BLaER1 treated with 17β-estradiol and CSF1 and Interleukin-3, amounts not matched to agents 10 nM and 100 nM (cell line): ENCODE measurements at regions not wholly inside any gene's neighbourhood (a gene's known extent, or its start where the extent isn't known, plus 50 kb on each side); places are given as distances from the start of the nearest gene placed in this dataset.

Experiments
- H3K27ac ChIP-seq, 11 experiments: shearing (Covaris generic); formaldehyde crosslinking; 2 replicates each; pipeline ENCODE4 v1.8.1; 2022
- H3K27me3 ChIP-seq, 11 experiments: shearing (Covaris generic); formaldehyde crosslinking; 2 replicates each; pipeline ENCODE4 v1.8.1; 2022
- H3K36me3 ChIP-seq, 11 experiments: shearing (Covaris generic); formaldehyde crosslinking; 2 replicates each; pipeline ENCODE4 v1.8.1; 2022
- H3K4me1 ChIP-seq, 10 experiments: shearing (Covaris generic); formaldehyde crosslinking; 2 replicates each; pipeline ENCODE4 v1.8.1; 2022
- H3K4me2 ChIP-seq, 11 experiments: shearing (Covaris generic); formaldehyde crosslinking; 2 replicates each; pipeline ENCODE4 v1.8.1; 2022
- H3K4me3 ChIP-seq, 10 experiments: shearing (Covaris generic); formaldehyde crosslinking; 2 replicates each; pipeline ENCODE4 v1.8.1; 2022
- H3K9ac ChIP-seq, 11 experiments: shearing (Covaris generic); formaldehyde crosslinking; 2 replicates each; pipeline ENCODE4 v1.8.1; 2022
- H3K9me3 ChIP-seq, 11 experiments: shearing (Covaris generic); formaldehyde crosslinking; replicated peaks in 1 of 11; 2 replicates each; pipeline ENCODE4 v1.8.1; 2022
- H4K20me1 ChIP-seq, 11 experiments: shearing (Covaris generic); formaldehyde crosslinking; 2 replicates each; pipeline ENCODE4 v1.8.1; 2022
- Cebpa-rat ChIP-seq, 11 experiments: shearing (Covaris generic); IDR thresholded peaks; 2 replicates each; pipeline ENCODE4 v1.8.1; 2022

DNA sequence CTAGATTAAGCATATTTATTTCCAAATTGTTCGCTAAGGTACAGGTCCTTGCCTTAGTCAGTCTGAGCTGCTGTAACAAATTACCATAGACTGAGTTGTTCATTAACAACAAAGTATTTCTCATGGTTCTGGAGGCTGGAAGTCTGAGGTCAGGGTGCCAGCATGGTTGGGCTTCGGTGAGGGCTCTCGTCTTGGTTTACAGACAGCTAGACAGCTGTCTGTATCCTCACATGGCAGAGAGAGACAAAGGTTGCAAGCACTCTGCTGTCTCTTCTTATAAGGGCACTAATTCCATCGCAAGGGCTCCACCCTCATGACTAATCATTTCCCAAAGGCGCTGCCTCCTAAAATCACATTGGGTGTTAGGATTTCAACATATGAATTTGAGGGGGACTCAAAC is 115.3 kb upstream of the GMDS start:
- Histone ChIP-seq H3K9me3 (peaks cover 0 to 11% (median 0%) of the 10 kb centered on the region in 11 experiments; a peak in 5 of 22 replicates), H3K36me3 (peaks cover 0 to 13% (median 0%) of the 10 kb centered on the region in 11 experiments; a peak in 5 of 22 replicates), H3K27me3 (no peaks in the 10 kb centered on the region), H4K20me1 (no peaks in the 10 kb centered on the region), H3K9ac (no peak overlapping the region), H3K4me2 (no peak overlapping the region), H3K4me3 (no peak overlapping the region), H3K4me1 (peaks cover 0 to 16% (median 9%) of the 10 kb centered on the region in 10 experiments; a peak in 12 of 20 replicates), H3K27ac (no peak overlapping the region)
- no peak for TF ChIP-seq Cebpa-rat (IDR thresholded peaks at IDR 0.05)

DNA sequence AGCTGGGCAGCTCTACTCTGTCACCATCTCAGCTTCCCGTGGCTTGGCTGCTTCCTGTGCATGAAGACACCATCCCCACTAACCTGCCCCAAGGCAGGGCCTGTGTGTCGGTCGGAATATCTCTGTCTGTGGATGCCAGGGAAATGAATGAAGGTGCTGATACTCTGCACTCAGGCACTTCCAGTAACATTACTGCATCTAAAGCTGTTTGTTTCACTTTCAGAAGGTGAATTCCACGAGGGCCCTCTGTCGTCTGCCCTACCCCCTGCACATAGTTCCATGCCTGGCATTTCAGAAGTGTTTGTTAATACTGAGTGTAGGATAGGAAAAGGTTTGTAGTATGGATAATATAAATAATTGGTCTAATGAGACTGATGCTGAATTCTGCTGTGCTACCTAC is 114.7 kb upstream of the GMDS start:
- TF ChIP-seq Cebpa-rat (IDR thresholded peaks at IDR 0.05), result no peak

DNA sequence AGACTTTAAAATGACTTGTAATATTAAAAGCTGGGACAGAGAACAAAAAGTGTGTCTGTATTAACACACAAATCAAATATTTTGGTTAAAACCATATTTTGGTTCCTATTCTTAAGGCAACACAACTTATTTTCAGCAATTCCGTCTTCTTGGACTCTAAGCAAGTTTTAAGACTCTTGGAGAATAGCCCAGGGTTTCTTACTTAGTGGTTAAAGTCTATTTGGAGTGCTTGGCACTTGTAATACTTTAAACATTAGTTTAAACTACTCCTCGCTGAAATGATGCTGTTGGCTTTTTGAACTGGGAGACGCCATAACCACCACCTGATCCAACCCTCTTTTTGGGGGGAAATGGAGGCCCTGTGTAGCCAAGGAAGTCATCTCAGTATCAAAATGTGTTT is 109.7 kb upstream of the GMDS start:
- TF ChIP-seq Cebpa-rat (IDR thresholded peaks at IDR 0.05), result no peak

More for the DNA sequence above, 114.7 kb upstream of the GMDS start:
- no peak overlapping the region for H3K9ac ChIP-seq
- H3K27me3 ChIP-seq, result no peaks in the 10 kb centered on the region
- peaks cover 0 to 13% (median 0%) of the 10 kb centered on the region in 11 experiments; a peak in 5 of 22 replicates for H3K36me3 ChIP-seq
- H3K27ac ChIP-seq, result no peak overlapping the region
- no peaks in the 10 kb centered on the region for H4K20me1 ChIP-seq
- peaks cover 0 to 11% (median 0%) of the 10 kb centered on the region in 11 experiments; a peak in 5 of 22 replicates for H3K9me3 ChIP-seq
- no peak overlapping the region for H3K4me3 ChIP-seq
- H3K4me2 ChIP-seq, result peak overlapping the region in 3 of 11 experiments; percentile 5 to 32 (median 16); a peak in 2 of 22 replicates
- H3K4me1 ChIP-seq, result peaks cover 0 to 17% (median 9%) of the 10 kb centered on the region in 10 experiments; a peak in 12 of 20 replicates

DNA sequence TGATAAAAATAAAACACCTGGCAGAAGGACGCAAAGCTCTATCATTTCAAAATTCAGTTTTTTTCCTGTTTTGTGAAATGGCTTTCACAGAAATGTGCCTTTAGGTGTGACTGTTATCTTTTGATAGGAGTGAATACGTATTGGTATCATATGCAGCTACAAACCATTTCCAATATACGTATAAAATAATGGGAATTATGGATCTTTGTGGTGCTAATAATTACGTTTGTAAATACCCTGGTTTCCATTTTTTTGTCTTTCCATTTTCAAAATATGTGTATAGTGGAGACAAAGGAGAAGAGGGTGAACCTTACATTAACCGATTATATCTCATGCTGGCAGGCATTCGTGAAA is 108.7 kb upstream of the GMDS start:
- H3K27ac ChIP-seq, result no peak overlapping the region
- H4K20me1 ChIP-seq, result no peaks in the 10 kb centered on the region
- H3K4me3 ChIP-seq, result no peak overlapping the region
- TF ChIP-seq Cebpa-rat (IDR thresholded peaks at IDR 0.05), result no peak
- no peaks in the 10 kb centered on the region for H3K27me3 ChIP-seq
- H3K4me1 ChIP-seq, result peaks cover 0 to 14% (median 8%) of the 10 kb centered on the region in 10 experiments; a peak in 15 of 20 replicates
- H3K36me3 ChIP-seq, result no peaks in the 10 kb centered on the region
- no peaks in the 10 kb centered on the region for H3K9me3 ChIP-seq
- no peak overlapping the region for H3K9ac ChIP-seq
- no peak overlapping the region for H3K4me2 ChIP-seq

More for the DNA sequence above, 109.7 kb upstream of the GMDS start:
- Histone ChIP-seq H3K4me1 (peaks cover 0 to 17% (median 9%) of the 10 kb centered on the region in 10 experiments; a peak in 15 of 20 replicates), H3K27me3 (no peaks in the 10 kb centered on the region), H3K4me2 (no peak overlapping the region), H3K4me3 (no peak overlapping the region), H3K9me3 (no peaks in the 10 kb centered on the region), H4K20me1 (no peaks in the 10 kb centered on the region), H3K36me3 (peaks cover 0 to 4% (median 0%) of the 10 kb centered on the region in 11 experiments; a peak in 3 of 22 replicates), H3K9ac (no peak overlapping the region), H3K27ac (no peak overlapping the region)

DNA sequence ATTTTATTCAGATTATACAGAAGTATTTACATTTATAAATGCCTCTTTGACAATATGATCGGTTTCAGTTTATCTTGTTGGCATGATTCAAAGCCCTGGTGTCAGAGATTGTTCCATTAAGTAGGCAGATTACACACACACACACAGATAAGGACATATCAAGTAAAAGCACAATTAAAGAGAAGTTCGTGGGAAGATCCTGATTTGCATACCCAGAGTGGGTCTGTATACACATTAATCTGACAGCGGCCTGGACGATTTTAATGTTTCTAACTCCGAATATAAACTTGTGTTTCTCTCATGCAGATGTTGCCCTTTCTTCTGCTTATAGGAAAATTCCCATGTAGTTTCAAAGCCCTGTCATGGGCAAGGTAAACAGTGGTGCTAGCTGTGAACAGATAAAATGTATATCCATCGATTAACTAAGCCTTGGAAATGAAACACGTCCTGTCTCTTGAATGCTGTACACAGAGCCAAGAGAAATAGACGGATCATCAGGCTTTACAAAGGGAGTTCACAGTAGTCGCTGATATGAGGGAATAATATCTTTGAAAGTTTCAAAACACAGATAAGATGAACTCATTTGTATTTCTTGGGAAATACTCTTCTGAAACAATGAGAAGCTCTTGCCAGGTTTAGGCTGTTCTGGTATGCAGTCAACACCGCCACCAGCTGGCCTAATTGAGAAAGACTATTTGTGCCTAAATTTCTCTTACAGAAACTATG is 108.2 kb upstream of the GMDS start:
- TF ChIP-seq Cebpa-rat (IDR thresholded peaks at IDR 0.05), result no peak
- no peak overlapping the region for H3K4me2 ChIP-seq

DNA sequence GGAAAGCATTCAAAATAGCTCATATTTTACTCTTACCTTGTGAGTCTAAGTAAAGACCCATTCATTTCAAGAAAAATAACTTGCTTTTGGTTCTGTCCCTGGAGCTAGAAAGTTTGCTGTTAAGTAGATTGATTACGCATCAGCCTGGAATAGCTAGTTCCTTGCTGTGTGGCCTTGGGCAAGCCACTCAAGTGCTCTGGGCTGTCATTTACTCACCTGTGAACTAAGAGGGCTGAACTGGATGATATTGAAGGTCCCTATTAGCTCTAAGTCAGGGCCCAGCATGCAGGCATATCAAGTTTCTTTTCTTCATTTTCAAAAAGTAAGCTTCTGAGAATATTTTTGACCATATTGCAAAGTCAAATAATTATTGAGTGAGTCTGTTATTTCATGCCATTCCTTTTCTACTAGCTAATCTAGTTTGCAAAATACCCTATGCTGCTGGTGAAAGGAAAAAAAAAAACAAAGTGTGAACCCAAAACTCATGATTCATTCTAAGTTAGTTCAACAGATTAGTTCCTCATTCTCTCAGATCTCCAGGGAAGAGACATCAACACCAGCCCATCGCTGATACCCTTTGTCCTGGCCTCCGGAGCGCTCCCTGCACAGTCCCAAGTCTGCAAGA is 106.5 kb upstream of the GMDS start:
- Histone ChIP-seq H3K9ac (no peak overlapping the region), H3K27me3 (no peaks in the 10 kb centered on the region), H3K4me1 (peaks cover 0 to 14% (median 8%) of the 10 kb centered on the region in 10 experiments; a peak in 15 of 20 replicates), H3K27ac (no peak overlapping the region), H3K4me2 (peak overlapping the region in 1 of 11 experiments; percentile 38; a peak in 1 of 22 replicates), H4K20me1 (no peaks in the 10 kb centered on the region), H3K4me3 (no peak overlapping the region), H3K36me3 (no peaks in the 10 kb centered on the region), H3K9me3 (no peaks in the 10 kb centered on the region)
- TF ChIP-seq Cebpa-rat (IDR thresholded peaks at IDR 0.05), result no peak

More for the DNA sequence above, 108.2 kb upstream of the GMDS start:
- no peaks in the 10 kb centered on the region for H3K27me3 ChIP-seq
- no peak overlapping the region for H3K4me3 ChIP-seq
- H3K27ac ChIP-seq, result no peak overlapping the region
- no peak overlapping the region for H3K9ac ChIP-seq
- H3K4me1 ChIP-seq, result peaks cover 0 to 14% (median 8%) of the 10 kb centered on the region in 10 experiments; a peak in 15 of 20 replicates
- no peaks in the 10 kb centered on the region for H4K20me1 ChIP-seq
- no peaks in the 10 kb centered on the region for H3K9me3 ChIP-seq
- no peaks in the 10 kb centered on the region for H3K36me3 ChIP-seq

DNA sequence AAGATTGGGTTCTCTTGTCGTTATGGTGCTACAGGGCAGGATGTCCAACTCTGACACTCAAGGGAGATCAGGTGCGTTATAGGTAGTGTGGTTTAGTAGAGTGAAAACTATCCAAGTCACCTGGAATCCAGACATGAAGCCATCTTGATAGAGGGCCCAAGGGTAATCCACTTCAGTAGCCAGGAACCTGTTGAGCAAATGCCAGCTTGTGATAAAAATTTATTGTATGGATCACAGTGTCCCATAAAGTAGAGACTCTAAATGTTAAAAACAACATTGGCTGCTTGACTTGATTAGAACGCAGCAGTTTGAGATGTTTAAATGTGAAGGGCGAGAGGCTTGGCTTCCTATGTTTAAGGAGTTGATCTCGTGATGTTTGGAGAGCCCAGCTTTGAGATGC is 105.7 kb upstream of the GMDS start:
- Histone ChIP-seq H3K27me3 (no peaks in the 10 kb centered on the region), H3K27ac (no peak overlapping the region), H3K4me2 (no peak overlapping the region), H3K36me3 (no peaks in the 10 kb centered on the region), H3K4me1 (peaks cover 0 to 7% (median 4%) of the 10 kb centered on the region in 10 experiments; a peak in 15 of 20 replicates), H4K20me1 (no peaks in the 10 kb centered on the region), H3K9me3 (0 out of 22 replicates have a peak, but pooled peaks cover 0 to 4% (median 0%) of the 10 kb centered on the region in 11 experiments), H3K9ac (no peak overlapping the region), H3K4me3 (no peak overlapping the region)
- no peak for TF ChIP-seq Cebpa-rat (IDR thresholded peaks at IDR 0.05)

DNA sequence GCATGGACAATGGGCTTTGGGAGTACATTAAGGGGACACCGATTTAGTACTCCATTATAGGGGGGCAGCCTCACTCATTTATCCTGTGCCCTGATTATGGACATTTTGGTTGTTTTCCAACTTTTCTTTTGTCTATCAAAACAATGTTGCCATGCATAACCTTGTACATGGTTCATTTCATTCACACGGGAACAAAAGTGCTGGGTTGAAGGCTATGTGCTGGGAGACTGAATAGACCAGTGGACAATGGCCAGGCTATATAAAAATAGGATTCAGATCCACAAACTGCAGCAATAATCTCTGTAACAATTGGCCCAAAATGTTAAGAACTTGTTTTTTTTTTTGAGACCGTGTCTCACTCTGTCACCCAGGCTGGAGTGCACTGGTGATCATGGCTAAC is 100.7 kb upstream of the GMDS start:
- H3K4me3 ChIP-seq, result no peak overlapping the region
- H3K4me2 ChIP-seq, result no peak overlapping the region
- H3K9me3 ChIP-seq, result peaks cover 0 to 4% (median 0%) of the 10 kb centered on the region in 11 experiments; a peak in 2 of 22 replicates
- H4K20me1 ChIP-seq, result no peaks in the 10 kb centered on the region
- no peak overlapping the region for H3K27ac ChIP-seq
- peaks cover 0 to 3% (median 0%) of the 10 kb centered on the region in 10 experiments; a peak in 1 of 20 replicates for H3K4me1 ChIP-seq
- H3K9ac ChIP-seq, result no peak overlapping the region
- H3K27me3 ChIP-seq, result no peaks in the 10 kb centered on the region
- TF ChIP-seq Cebpa-rat (IDR thresholded peaks at IDR 0.05), result no peak
- H3K36me3 ChIP-seq, result no peaks in the 10 kb centered on the region

DNA sequence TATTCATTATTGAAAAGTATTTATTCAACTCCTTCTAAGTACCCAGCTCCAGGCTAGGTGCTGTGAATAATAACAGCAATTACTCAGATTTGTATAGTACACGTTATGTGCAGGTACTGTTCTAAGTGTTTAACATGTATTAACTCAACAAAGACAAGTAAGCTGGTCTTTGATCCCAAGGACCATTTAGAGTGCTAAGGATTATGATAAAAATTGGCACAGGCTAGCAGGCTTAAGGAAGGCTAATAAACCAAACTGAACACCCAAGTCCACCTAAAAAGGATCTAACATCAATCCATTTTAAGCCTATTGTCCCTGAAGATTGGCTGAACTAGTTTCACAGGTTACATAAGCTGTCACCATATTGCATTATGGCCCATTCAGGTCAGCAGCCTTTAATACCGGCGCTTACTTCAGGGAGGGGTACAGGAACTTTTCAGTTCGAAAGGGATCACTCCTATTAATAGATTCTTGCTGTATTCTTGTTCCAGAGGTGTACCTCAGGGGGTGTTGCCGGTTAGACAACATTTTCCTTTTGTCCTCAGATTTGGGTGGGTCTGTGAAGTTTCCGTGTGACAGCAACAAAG is 99.0 kb upstream of the GMDS start:
- Histone ChIP-seq H3K9ac (no peak overlapping the region), H3K27me3 (no peaks in the 10 kb centered on the region), H3K36me3 (no peaks in the 10 kb centered on the region; a peak in 1 of 22 replicates), H3K4me2 (no peak overlapping the region), H3K4me3 (no peak overlapping the region), H3K27ac (no peak overlapping the region), H3K4me1 (0 out of 20 replicates have a peak, but pooled peaks cover 0 to under 1% (median 0%) of the 10 kb centered on the region in 10 experiments), H3K9me3 (peaks cover 8 to 15% (median 12%) of the 10 kb centered on the region in 11 experiments; a peak in 21 of 22 replicates), H4K20me1 (no peaks in the 10 kb centered on the region)
- TF ChIP-seq Cebpa-rat (IDR thresholded peaks at IDR 0.05), result no peak
